ENCODE measurements at regions not wholly inside any gene's neighbourhood (a gene's known extent, or its start where the extent isn't known, plus 50 kb on each side); places are given as distances from the start of the nearest gene placed in this dataset.

DNA sequence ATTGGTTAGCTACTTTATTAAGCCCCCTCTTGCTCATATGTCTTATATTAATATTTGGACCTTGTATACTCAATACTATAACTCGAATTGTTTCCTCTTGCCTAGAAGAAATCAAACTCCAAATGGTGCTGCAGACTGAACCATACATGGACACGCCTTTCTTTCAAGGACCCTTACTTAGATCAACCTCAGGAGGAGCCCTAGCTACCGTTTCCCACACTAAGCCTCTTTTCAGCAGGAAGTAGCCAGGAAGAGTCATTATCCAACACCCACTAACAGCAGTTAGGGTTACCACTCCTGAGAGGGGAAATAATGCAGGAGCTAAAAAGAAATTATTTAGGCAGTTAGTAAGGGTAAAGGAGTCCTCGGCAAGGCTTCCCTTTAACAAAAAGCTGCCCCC lies 243.8 kb upstream of the PUM3 start:
- H3K4me1 ChIP-seq = no peaks in the 10 kb centered on the region
- no peak overlapping the region for H3K4me3 ChIP-seq (replicated peaks in 1 of 3)
- H3K27ac ChIP-seq = no peak overlapping the region
- no peak for TF ChIP-seq POLR2A (IDR thresholded peaks at IDR 0.05)
- TF ChIP-seq, protein P1, sequence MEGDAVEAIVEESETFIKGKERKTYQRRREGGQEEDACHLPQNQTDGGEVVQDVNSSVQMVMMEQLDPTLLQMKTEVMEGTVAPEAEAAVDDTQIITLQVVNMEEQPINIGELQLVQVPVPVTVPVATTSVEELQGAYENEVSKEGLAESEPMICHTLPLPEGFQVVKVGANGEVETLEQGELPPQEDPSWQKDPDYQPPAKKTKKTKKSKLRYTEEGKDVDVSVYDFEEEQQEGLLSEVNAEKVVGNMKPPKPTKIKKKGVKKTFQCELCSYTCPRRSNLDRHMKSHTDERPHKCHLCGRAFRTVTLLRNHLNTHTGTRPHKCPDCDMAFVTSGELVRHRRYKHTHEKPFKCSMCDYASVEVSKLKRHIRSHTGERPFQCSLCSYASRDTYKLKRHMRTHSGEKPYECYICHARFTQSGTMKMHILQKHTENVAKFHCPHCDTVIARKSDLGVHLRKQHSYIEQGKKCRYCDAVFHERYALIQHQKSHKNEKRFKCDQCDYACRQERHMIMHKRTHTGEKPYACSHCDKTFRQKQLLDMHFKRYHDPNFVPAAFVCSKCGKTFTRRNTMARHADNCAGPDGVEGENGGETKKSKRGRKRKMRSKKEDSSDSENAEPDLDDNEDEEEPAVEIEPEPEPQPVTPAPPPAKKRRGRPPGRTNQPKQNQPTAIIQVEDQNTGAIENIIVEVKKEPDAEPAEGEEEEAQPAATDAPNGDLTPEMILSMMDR (IDR thresholded peaks at IDR 0.05) = no peak
- WGBS, 2 donors = 53 to 61% methylated on average over 4 of the region's 4 CpGs
- H3K27me3 ChIP-seq = no peaks in the 10 kb centered on the region
- no peaks in the 10 kb centered on the region for H3K36me3 ChIP-seq
- no peaks in the 10 kb centered on the region for H3K9me3 ChIP-seq
- DNase-seq = no peak
- intact Hi-C loops (cut with DNase I) = no loop called here

DNA sequence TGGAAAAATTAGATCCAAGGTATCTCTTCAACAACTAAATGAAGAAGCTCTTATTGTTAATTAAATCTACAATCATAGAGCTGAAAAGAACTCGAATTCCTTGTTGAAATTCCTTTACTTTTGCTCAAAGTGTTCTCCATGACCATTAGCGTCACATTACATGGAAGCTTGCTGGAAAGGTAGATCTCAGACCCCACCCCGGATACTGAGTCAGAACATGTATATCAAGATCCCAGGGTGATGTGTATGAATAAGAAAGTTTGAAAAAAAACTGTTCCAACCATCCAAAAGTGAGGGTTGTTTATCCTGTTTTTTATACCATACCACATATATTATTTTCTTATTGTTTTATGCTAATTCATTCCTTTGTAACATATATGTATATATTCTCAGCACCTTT lies 237.1 kb upstream of the PUM3 start:
- no peak overlapping the region for H3K27ac ChIP-seq
- DNase-seq = no peak
- 84 to 92% methylated on average over 3 of the region's 3 CpGs for WGBS, 2 donors
- H3K9me3 ChIP-seq = no peaks in the 10 kb centered on the region
- no peaks in the 10 kb centered on the region for H3K27me3 ChIP-seq
- no peaks in the 10 kb centered on the region for H3K4me1 ChIP-seq
- intact Hi-C loops (cut with DNase I) = no loop called here
- H3K4me3 ChIP-seq (replicated peaks in 1 of 3) = no peak overlapping the region
- H3K36me3 ChIP-seq = no peaks in the 10 kb centered on the region
- no peak for TF ChIP-seq POLR2A (IDR thresholded peaks at IDR 0.05)
- TF ChIP-seq, protein P1 (IDR thresholded peaks at IDR 0.05) = no peak

DNA sequence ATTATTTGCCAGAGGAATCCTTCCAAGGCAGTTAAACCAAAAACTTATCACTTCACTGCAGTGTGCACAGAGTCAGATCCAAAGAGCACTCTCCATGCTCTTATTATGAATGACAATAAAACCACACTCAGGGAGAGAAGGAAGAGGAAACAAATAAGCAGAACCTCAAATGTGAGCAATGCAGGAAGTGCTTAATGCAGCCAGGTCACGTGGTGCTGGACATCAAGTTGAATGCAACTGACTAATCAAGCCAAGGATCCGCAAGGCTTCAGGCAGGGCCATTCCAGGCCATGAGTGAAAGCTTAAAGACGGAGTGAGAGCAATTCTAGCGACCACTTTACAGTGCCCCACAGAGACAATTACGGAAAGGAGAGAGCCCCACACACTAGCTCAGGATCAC lies 230.4 kb upstream of the PUM3 start:
- TF ChIP-seq POLR2A (IDR thresholded peaks at IDR 0.05) = no peak
- TF ChIP-seq, protein P1 (IDR thresholded peaks at IDR 0.05) = no peak
- intact Hi-C loops (cut with DNase I) = no loop called here
- WGBS, 2 donors = 79 to 87% methylated on average over 5 of the region's 5 CpGs
- Histone ChIP-seq H3K9me3 (no peaks in the 10 kb centered on the region), H3K4me3 (replicated peaks in 1 of 3) (no peak overlapping the region), H3K27ac (no peak overlapping the region), H3K4me1 (no peaks in the 10 kb centered on the region), H3K36me3 (no peaks in the 10 kb centered on the region), H3K27me3 (no peaks in the 10 kb centered on the region)
- DNase-seq = no peak

DNA sequence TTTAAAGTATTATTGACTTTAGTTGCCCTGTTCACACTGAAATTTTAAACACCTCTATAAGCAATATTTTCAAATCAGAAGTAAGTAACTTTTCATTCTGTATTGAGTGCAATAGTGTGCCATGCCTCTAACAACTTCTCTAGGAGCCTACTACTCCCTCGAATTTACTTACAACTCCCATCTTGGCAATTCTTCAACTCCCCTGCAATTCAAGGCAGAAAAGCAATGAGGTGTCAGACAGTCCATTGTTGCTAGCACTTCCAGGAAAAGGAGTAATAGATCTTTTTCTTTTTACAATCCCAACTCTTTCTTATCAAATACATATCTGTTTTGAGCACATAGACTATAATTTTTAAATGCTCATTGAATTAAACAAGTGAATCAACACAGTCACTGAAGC lies 222.7 kb upstream of the PUM3 start:
- Histone ChIP-seq H3K27ac (no peak overlapping the region), H3K9me3 (no peaks in the 10 kb centered on the region), H3K4me3 (replicated peaks in 1 of 3) (no peak overlapping the region), H3K27me3 (no peaks in the 10 kb centered on the region), H3K4me1 (no peaks in the 10 kb centered on the region), H3K36me3 (no peaks in the 10 kb centered on the region)
- WGBS, 2 donors = 28 to 35% methylated on average over 1 of the region's 1 CpG
- no peak for DNase-seq
- TF ChIP-seq, protein P1 (IDR thresholded peaks at IDR 0.05) = no peak
- no peak for TF ChIP-seq POLR2A (IDR thresholded peaks at IDR 0.05)
- intact Hi-C loops (cut with DNase I) = no loop called here

DNA sequence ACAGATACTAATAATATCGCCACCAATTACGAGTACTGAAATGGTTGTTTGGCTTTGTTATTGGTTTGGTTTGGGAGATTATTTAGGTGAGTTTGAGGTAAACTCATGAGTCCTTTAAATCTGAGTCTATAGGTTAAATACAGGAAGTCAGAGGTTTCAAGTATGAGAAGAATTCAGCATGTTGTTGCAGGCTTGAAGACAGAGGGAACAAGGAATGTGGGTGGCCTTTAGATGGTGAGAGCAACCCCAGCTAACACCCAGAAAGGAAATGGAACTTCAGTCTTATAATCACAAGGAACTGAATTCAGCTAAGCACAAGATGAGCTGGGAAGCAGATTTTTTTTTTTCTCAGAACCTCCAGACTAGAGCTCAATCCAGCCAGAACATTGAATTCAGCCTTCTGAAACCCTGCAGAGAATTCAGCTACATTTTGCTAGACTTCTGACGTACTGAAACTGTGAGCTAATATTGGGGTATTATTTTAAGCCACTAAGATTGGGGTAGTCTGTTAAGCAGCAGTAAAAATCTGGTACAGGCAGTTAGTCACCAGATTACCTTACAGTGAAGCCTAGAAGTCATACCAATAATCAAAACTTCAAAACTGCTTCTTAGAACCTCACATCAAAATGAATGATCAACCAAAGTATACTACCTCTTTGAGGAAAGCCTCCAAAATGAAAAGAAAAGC lies 216.0 kb upstream of the PUM3 start:
- intact Hi-C loops (cut with DNase I) = no loop called here
- Histone ChIP-seq H3K27ac (no peak overlapping the region), H3K4me1 (no peaks in the 10 kb centered on the region), H3K9me3 (no peaks in the 10 kb centered on the region), H3K36me3 (no peaks in the 10 kb centered on the region), H3K4me3 (replicated peaks in 1 of 3) (no peak overlapping the region), H3K27me3 (no peaks in the 10 kb centered on the region)
- TF ChIP-seq, protein P1 (IDR thresholded peaks at IDR 0.05) = no peak
- TF ChIP-seq POLR2A (IDR thresholded peaks at IDR 0.05) = no peak
- DNase-seq = no peak
- WGBS, 2 donors = 81 to 88% methylated on average over 3 of the region's 3 CpGs
